Sciatic nerve (tissue), 2 donors: ENCODE measurements at regions not wholly inside any gene's neighbourhood (a gene's known extent, or its start where the extent isn't known, plus 50 kb on each side); places are given as distances from the start of the nearest gene placed in this dataset.
A peak's percentile ranks its signal among the peaks of the same experiment; 100 is the strongest.
"Not testable (repeated sequence)": the region's sequence is repeated elsewhere in the genome, so short reads cannot be mapped to it uniquely, and the experiment has no call there.

Experiments
- ATAC-seq: fragments of 200-7000 bp; cut with Tn5 transposase; one replicate; pipeline ENCODE4 v1.9.1; 2020; ENCODE audit warnings: mild to moderate bottlenecking, moderate library complexity
- DNase-seq: peaks from one replicate; pipeline ENCODE4 v3.0.0-alpha.2; 2020; ENCODE audit warnings: low spot score
- intact Hi-C: fragments of 100-400 bp; cut with DNase I; formaldehyde crosslinking; loops from one replicate; pipeline ENCODE4 v1.14.2; 2022
- donor health status: DM: no; HTN: no; CAD: no.
- donor health status: DM: no; HTN: no; CAD: no.

DNA sequence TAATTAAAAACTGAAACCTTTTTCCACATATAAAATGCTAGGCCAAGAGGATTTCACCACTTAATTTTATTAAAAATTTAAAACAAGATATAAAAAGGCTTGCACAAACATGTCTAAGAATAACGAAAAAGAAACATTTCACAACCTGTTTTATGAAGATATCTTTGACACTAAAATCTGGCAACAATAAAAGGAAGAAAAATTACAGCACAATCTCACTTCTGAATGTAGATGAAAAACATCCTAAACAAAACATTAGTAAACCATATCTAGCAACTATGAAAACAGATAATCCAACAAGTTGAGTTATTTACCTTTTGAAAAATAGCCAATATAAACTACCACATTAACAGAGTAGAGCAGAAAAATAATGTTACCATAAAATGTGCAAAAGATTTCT is 185.4 kb upstream of the MMADHC start:
- intact Hi-C loops, result no loop called here
- ATAC-seq (no peak), DNase-seq (no peak)

DNA sequence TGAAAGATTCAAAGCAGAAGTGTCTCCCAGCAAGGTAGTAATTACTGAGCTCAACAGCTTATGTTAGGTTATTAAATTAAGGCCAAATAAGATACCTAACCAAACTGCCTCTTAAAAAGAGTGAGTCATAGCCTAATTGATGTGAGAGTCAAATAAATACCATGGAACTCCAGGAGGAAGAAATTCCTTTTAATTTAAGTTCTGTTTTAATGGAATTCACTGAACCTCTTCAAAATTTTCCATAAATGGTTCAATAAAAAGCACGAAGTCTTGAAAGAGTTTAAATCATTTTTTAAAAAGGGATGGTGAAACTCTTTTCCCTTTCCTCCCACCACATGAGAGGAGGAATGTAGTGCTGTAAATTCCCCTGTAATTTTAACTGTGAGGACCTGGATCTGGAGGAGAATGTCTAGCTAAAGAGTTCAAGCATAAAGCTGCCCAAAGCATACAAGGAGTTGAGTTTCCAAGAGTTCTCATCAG is 180.8 kb upstream of the MMADHC start:
- ATAC-seq (no peak), DNase-seq (no peak)
- intact Hi-C loops, result no loop called here

DNA sequence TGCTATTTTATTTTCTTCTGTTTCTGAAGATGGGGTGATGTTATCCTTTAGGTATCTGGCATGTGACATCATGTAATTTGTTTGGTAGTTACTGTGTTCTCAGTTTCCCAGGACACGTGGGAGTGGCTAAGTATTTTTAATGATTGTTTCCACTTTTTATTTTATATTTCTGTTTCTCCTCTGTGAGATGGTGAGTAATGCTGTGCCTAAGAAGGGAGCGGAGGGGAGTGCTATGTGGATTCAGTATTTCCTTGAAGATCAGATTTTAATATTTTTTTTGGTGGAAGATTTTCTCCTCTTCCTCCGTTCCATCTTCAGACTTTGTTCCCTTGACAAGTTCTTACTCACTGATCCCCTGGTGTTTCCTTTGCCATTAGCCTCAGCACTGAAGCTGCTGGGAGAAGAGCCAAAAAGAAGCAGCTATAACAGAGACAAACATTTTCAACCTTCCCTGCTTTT is 180.0 kb upstream of the MMADHC start:
- intact Hi-C loops, result no loop called here
- no peak for DNase-seq

DNA sequence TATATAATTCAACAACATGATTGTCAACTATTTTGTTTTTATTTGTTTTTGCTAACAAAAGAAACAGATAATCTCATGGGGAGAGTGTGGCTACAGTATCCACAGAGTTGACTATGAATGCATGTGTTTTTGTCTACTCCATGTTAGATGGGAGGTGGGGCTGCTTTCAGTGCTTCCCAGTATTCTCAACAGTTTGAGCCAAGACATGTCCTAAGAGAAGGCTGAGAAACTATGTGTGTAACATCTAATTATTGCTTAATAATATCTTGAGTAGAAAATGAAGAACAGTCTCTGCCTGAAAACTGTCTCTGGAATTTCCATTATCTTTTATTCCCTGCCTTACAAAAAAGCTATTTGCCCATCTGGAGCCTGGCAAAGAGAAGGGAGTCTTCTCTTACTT is 178.8 kb upstream of the MMADHC start:
- intact Hi-C loops, result no loop called here
- DNase-seq (no peak), ATAC-seq (peak; percentile 48)

More for the DNA sequence above, 180.0 kb upstream of the MMADHC start:
- ATAC-seq, result peak; percentile 52

DNA sequence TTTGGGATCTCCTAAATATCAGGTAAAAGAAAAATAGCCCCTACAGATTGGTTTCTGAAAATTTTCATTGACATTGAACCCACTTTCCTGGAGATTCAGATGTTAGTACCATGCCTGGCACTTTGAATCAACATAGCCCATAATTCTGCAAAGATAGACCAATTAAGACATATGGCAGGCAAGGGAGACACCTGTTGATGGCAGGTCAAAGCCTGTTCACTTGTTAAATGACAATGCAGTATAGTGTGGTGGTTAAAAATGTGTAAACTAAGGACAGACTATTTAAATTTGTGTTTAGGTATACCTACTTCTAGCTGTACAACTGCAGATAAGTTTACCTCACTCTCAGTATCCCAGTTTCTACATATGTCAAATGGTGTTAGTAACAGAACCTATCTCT is 178.1 kb upstream of the MMADHC start:
- no peak for DNase-seq
- intact Hi-C loops, result no loop called here
- no peak for ATAC-seq

DNA sequence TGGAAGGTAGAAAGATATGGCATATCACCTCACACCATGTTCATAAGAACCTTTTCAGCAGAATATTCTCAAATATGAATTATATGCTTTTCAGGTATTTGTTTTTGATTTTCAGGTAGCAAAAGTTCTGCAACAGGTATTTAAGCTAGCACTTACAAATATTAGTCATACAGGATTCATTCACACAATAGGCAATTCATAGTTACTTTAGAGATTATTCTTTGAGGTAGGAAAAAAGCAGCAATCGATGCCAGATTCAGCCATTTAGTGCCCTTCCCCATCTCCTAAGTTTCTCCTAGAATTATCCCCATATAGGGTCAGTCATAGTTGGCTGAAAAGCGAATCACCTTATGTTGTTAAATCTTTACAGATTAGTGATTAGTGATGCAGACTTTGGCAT is 177.4 kb upstream of the MMADHC start:
- intact Hi-C loops, result no loop called here
- no peak for DNase-seq
- no peak for ATAC-seq

DNA sequence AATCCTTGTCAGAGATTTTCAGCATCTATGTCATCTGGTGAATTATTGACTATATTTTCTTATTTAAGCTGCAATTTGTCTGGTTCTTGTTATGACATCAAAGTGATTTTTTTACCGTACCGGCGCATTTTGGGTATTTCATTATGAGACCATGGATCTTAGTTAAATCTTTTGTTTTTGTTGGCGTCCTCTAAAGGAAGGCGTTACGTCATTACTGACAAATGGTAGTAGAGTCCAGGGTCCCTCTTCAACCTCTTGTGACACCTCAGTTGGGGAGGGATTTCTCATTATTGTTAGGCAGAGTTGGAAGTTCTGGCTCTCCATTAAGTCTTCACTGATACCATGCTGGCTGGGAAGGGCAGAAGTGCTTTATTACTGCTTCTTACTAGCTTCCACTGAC is 175.8 kb upstream of the MMADHC start:
- intact Hi-C loops, result no loop called here
- no peak for ATAC-seq
- DNase-seq, result no peak

DNA sequence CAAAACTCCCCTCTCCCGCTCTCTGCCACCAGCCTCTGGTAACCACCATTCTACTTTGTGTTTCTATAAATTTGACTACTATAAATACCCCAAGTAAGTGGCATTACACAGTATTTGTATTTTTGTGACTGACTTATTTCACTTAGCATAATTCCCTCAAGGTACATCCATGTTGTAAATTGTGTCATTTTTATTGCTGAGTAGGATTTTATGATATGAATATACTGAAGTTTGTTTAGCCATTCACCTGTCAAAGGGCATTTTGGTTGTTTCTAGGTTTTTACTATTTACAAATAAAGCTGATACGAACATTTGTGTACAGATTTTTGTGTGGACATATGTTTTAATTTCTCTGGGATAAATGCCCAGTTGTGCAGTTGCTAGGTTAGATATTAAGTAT is 174.0 kb upstream of the MMADHC start:
- no peak for ATAC-seq
- no peak for DNase-seq
- intact Hi-C loops, result no loop called here

DNA sequence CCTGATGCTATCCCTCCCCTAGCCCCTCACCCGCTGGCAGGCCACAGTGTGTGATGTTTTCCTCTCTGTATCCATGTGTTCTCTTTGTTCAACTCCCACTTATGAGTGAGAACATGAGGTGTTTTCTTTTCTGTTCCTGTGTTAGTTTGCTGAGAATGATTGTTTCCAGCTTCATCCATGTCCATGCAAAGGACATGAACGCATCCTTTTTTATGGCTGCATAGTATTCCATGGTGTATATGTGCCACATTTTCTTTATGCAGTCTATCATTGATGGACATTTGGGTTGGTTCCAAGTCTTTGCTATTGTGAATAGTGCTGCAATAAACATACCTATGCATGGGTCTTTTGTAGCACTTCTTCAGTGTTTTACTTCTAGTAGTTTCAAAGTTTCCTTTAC is 171.8 kb upstream of the MMADHC start:
- DNase-seq, ATAC-seq, intact Hi-C loops: not testable (repeated sequence)

DNA sequence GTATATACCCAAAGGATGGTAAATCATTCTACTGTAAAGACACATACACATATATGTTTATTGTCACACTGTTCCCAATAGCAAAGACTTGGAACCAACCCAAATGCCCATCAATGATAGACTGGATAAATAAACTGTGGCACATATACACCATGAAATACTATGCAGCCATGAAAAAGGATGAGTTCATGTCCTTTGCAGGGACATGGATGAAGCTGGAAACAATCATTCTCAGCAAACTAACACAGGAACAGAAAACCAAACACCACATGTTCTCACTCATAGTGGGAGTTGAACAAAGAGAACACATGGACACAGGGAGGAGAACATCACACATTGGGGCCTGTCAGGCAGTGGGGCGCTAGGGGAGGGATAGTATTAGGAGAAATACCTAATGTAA is 167.1 kb upstream of the MMADHC start:
- DNase-seq, ATAC-seq, intact Hi-C loops: not testable (repeated sequence)

DNA sequence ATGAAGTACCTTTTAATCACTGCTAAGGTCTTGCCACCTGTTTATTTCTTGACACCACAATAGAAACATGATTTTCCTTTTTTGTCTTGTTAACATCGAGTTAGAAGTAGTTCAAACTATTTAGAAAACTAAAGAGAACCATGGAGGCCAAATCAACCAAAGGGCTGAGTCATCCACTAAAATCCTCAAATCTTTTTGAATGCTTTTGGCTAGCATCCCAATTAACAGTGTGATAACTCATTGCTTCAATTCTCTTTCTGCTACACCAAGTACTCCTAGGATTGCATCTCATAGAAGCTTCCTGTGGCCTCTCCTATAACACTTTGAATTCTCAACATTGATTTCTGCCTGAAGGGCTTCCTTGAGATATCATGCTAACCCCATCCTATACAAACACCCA is 159.9 kb upstream of the MMADHC start:
- ATAC-seq (no peak), DNase-seq (no peak)
- intact Hi-C loops, result no loop called here

DNA sequence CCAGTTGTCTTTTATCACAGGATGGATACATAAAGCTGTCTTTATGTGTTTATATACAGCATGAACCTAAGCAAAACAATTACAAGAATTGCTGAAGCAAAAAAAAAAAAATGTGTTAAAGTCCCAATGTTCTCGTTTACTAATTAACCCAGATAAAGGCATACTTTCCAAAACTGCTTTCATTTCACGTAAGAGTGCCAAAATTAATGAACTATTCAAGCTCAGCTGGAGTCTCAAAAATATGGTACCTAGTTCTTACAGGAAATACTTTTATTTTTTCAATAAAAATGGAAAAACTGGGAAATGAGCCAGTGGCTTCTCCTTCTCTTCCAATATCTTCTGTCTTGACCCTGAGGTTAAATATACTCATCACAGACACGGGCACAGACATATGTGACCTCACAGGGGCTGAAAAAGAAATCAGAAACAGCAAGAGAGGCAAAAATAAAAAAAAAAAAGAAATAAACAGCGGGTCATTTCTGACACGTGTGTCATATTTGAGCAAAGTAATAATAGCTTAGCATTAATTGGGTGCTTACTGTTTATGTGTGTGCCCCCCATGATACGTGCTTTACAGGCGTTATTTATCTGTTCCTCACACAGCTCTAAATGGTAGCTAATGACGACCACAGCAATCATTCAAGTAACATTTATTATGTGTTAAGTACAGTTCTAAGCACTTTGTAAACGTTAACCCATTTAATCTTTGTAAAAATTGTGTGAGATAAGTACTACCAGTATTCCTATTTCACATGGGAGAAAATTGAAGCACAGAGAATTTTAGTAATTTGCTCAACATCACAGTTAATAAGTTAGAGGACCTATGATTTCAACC is 158.0 kb upstream of the MMADHC start:
- no peak for DNase-seq
- intact Hi-C loops, result no loop called here
- ATAC-seq, result no peak

DNA sequence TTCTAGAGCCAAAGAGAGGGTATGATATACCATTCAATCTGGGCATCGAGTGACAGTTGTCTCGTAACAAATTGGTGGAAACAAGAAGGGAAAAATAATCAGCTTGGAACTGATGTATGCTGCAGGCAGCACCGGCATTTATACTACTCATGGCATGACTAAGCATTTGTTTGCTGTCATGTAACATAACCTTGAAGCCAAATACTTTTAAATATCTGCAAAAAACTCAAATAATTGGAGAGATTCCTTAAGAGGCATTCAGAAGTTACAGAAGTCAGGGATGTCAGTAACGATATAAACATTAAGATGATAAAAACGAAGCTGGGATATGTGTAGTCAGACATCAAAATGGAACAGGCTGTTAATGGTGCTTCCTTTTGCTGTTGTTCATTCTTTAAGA is 157.3 kb upstream of the MMADHC start:
- intact Hi-C loops, result no loop called here
- DNase-seq (no peak), ATAC-seq (no peak)

DNA sequence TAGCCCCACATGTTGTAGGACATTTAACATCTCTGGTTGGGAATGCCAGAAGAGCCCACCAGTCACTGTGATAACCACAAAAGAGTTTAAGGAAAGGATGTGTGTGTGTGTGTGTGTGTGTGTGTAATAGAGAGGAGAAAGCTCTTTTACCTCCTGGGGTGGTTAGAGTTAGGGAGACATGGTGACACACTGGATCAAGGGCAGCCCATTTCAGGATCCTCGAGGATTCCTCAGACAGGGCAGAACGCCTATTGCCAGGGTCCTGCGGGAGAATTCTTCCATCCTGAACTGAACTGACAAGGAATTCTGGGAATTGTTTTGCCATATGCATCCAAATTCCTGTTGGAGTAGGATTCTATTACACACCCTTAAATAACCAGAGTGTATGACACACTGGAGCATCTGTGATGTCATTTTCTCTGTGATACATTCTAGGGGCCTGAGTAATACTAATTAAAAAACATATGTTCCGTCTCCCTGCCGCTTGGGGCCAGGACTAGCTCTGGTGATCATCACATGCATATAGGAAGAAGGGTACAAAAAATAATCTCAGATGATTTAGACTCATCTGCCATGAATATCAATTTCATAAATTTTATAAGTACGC is 156.4 kb upstream of the MMADHC start:
- ATAC-seq, result no peak
- intact Hi-C loops, result no loop called here
- DNase-seq, result no peak

DNA sequence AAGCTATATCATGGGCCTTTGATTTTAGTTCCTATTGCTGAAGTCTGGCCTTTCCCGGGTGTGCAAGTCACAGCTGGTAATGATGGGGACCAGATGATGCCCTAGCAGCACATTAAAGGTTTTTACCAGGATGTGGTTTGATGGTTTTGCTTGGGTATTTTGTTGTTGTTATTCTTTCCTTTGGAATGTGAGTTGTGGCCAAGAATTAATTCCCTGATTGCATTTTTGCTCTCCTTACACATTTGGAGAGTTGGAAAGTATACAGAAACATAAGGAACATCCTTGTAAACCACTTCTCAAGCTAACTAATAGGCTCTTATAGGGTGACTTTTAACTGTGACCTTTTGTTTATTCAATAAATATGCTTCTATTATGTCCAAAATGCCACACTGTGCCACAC is 154.1 kb upstream of the MMADHC start:
- DNase-seq (no peak), ATAC-seq (no peak)
- intact Hi-C loops, result no loop called here

DNA sequence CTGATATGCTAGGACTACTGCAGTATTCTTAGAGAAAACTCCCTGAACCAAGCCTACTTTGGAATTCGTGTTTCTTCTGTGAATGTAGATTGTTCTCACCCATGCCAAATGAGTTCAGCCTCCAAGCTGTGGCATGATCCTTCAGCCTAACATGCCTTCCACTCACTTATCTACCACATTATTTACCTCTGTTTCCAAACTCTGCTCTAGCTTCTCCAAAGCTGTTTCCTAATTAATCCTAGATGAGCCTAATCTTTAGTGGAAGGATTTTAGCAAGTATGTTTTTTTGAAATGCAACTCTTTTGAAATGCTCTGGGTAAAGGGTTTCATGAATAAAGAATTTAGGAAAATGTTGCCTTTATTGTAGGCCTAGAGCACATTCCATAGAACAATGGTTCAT is 152.9 kb upstream of the MMADHC start:
- ATAC-seq, result no peak
- intact Hi-C loops, result no loop called here
- DNase-seq, result no peak

DNA sequence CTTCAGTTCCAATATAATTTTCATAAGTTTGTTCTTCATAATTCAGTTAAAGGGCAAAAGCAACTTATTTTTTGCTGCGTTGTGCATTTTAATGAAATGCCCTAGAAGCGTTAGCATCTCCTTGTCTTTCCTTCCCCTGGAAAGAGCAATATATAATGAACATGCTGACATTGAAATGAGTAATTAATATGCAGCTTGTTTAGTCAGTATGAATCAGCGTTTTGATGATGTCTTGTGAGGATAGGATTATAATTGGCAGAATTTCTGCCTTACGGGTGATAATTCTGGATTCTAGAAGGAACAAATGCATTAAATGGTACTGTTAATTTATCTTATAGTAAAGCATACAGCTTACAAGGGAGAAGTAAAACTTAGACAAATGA is 152.3 kb upstream of the MMADHC start:
- intact Hi-C loops, result no loop called here
- ATAC-seq (no peak), DNase-seq (no peak)

DNA sequence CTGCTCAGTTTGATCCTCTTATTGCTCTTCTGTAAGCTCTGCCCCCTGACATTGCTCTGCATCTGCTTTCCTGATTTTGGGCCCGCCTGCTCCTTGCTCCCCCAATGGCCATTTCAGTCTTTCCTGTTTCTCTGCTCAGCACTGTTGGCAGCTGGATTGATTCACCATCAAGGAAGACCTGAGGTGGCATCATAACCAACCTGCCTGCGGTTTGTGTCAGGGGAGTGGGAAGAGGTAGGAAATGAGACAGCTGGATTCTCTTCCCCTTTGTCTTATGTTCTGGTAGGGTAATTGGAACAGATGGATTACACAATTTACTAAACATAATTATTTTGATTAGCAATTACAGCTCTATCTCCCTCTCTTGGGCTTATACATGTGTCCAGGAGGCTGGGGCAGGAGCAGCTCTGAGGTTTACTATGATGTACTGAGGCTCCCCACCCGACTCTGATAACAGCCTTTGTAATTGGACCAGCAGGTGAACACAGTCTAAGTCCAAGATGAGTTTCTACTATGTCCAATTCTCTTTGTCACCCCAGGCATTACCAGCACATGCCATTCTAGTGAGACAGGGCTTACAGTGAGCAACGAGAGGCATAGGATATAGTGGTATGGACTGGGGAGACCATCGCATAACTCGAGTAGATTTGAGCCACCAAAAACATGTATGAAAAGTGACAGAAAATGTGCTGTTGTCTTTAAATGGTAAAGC is 151.8 kb upstream of the MMADHC start:
- intact Hi-C loops, result no loop called here
- DNase-seq (no peak), ATAC-seq (no peak)

DNA sequence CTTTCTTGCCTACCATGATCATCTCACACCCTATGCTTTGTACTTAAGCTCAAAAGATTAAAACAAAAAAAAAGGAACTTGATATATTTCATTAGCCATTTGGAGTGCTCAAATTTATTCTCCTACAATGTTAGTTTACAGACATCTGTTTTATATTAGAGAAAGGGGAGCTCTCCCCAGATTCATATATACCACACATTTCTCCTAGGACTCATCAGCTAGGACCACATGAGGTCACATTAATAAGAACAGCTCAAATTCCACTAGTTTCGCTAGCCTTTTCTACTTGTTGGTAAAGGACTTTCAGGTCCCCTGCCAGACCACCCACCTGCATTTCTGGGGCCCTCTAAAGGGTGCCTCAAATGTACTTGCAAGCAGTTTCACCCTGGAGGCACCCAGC is 151.2 kb upstream of the MMADHC start:
- ATAC-seq, result no peak
- intact Hi-C loops, result no loop called here
- no peak for DNase-seq

DNA sequence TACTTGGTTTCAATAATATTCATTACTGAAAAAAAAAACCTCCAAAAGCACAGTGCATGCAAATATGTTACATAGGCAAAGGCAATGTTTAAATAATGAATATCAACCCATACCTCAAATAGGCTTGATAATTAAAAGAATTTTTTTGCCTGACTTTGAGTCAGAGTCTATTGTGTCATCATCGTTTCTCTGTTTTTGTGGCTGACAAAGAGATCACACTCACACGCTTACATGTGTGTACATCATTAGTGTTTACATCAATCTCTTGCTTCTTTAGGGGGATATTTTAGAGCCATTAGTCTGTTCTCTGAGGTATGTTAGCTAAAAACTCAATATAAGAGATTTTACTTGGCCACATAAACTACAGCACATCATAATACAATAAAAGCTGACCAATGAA is 150.3 kb upstream of the MMADHC start:
- DNase-seq (no peak), ATAC-seq (no peak)
- intact Hi-C loops, result no loop called here
